Kidney (tissue), 13 donors: ENCODE measurements at regions not wholly inside any gene's neighbourhood (a gene's known extent, or its start where the extent isn't known, plus 50 kb on each side); places are given as distances from the start of the nearest gene placed in this dataset.

ENCODE experiments used
- DNase-seq, 5 donors: peaks; one replicate each; pipeline ENCODE4 v3.0.0-alpha.2; 2013 to 2020
- FAIRE-seq: peaks from 2 replicates; lab custom pipeline; 2012; peaks lifted over from hg19 to GRCh38; lab: Jason Lieb, UNC
- H3K27ac ChIP-seq, 2 donors: one replicate each; pipeline ENCODE4 v1.7.0; 2013; ENCODE audit warnings: low read depth in 2 of 2, low read length in 2 of 2, inconsistent platforms in 1 of 2
- H3K27me3 ChIP-seq: one replicate; pipeline ENCODE4 v1.7.1; 2013; ENCODE audit warnings: low read length, inconsistent platforms; ENCODE audit not compliant: control insufficient read depth, insufficient read depth
- H3K36me3 ChIP-seq, 3 donors: one replicate each; pipeline versions ENCODE4 v1.7.0 to v1.7.1; 2013; ENCODE audit warnings: low read length in 3 of 3, control low read depth in 1 of 3, inconsistent platforms in 1 of 3; ENCODE audit not compliant: insufficient read depth in 3 of 3, control insufficient read depth in 2 of 3
- H3K4me1 ChIP-seq, 3 donors: one replicate each; pipeline versions ENCODE4 v1.7.0 to v1.7.1; 2013; ENCODE audit warnings: low read length in 3 of 3, inconsistent platforms in 1 of 3, low read depth in 1 of 3; ENCODE audit not compliant: control insufficient read depth in 2 of 3, insufficient read depth in 2 of 3
- H3K4me3 ChIP-seq, 3 donors: one replicate each; pipeline versions ENCODE4 v1.7.0 to v1.8.1; 2013; ENCODE audit warnings: low read length in 3 of 3, control low read depth in 1 of 3, inconsistent platforms in 1 of 3
- H3K9ac ChIP-seq, 3 donors: one replicate each; pipeline versions ENCODE4 v1.7.0 to v1.7.1; 2013; ENCODE audit warnings: low read length in 3 of 3, control low read depth in 1 of 3, inconsistent platforms in 1 of 3
- H3K9me3 ChIP-seq, 3 donors: one replicate each; pipeline versions ENCODE4 v1.7.0 to v1.7.1; 2013; ENCODE audit warnings: low read length in 3 of 3, control low read depth in 1 of 3, inconsistent platforms in 1 of 3; ENCODE audit not compliant: control insufficient read depth in 2 of 3, insufficient read depth in 1 of 3
- intact Hi-C: fragments of 100-400 bp; cut with DNase I; formaldehyde crosslinking; loops from one replicate; pipeline ENCODE4 v1.11.1; 2022
- TF ChIP-seq, protein P1 (sequence below): IDR thresholded peaks from 3 replicates; pipeline ENCODE4 v1.5.1; 2012; ENCODE audit warnings: mild to moderate bottlenecking, moderate library complexity, borderline replicate concordance; ENCODE audit not compliant: insufficient read depth; ENCODE audit errors: extremely low read depth
- donor health status: control.
- donor health status: control.
- donor health status: control.
- donor health status: control.
- donor health status: control.
- donor health status: DM: yes; HTN: yes; CAD: no.
- donor health status: Normal renal cell carcinoma (clear cell type).

DNA sequence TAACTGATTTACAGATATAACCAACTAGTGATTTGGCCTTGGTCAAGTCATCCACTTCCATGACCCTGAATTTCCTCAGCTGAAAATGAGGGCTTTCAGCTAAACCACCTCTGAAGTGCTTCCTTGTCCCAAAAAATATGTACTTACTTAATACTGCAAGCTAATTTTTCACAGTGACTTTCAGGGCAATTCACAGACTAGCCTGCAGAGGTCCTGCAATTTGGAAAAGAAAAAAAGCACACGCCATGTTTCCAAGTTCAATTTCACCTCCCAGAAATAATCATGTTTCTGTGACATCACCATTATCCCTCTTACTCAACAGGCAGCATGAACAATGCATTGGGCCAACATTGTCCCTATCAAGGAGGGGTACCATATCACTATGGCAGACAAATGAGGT, 218.2 kb downstream of the SHOX2 start:
- Histone ChIP-seq H3K9ac (no peak overlapping the region), H3K27me3 (no peaks in the 10 kb centered on the region), H3K4me3 (no peak overlapping the region), H3K36me3 (no peaks in the 10 kb centered on the region), H3K4me1 (no peaks in the 10 kb centered on the region), H3K9me3 (no peaks in the 10 kb centered on the region), H3K27ac (no peak overlapping the region)
- DNase-seq (no peak), FAIRE-seq (no peak)
- TF ChIP-seq, protein P1, sequence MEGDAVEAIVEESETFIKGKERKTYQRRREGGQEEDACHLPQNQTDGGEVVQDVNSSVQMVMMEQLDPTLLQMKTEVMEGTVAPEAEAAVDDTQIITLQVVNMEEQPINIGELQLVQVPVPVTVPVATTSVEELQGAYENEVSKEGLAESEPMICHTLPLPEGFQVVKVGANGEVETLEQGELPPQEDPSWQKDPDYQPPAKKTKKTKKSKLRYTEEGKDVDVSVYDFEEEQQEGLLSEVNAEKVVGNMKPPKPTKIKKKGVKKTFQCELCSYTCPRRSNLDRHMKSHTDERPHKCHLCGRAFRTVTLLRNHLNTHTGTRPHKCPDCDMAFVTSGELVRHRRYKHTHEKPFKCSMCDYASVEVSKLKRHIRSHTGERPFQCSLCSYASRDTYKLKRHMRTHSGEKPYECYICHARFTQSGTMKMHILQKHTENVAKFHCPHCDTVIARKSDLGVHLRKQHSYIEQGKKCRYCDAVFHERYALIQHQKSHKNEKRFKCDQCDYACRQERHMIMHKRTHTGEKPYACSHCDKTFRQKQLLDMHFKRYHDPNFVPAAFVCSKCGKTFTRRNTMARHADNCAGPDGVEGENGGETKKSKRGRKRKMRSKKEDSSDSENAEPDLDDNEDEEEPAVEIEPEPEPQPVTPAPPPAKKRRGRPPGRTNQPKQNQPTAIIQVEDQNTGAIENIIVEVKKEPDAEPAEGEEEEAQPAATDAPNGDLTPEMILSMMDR, result no peak
- intact Hi-C loops, result no loop called here

DNA sequence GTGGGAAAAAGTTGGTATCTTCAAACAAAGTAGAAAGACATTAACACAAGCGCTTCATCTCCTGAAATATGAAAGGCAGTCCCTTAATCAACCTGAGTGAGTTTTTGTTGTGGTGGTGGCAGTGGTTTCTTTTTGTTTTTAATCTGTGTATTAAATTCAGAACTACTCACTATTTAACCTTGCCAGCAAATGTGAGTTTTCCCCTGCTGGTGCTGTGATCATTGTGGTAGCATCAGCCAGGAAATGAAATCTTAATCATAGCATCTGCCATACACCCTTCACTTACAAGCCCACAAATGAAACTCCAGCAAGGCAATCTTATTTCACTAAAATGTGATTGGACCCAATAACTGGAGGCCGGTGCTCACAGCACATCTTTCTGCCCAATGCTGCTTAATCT, 229.7 kb downstream of the SHOX2 start:
- H3K36me3 ChIP-seq, result no peaks in the 10 kb centered on the region
- FAIRE-seq, result no peak
- TF ChIP-seq, protein P1, result no peak
- no peaks in the 10 kb centered on the region for H3K27me3 ChIP-seq
- H3K4me3 ChIP-seq, result no peak overlapping the region
- DNase-seq, result no peak
- H3K4me1 ChIP-seq, result no peaks in the 10 kb centered on the region
- H3K9me3 ChIP-seq, result peaks cover 0 to 2% (median 0%) of the 10 kb centered on the region in 3 donors
- no peak overlapping the region for H3K9ac ChIP-seq
- intact Hi-C loops, result no loop called here
- H3K27ac ChIP-seq, result no peak overlapping the region

DNA sequence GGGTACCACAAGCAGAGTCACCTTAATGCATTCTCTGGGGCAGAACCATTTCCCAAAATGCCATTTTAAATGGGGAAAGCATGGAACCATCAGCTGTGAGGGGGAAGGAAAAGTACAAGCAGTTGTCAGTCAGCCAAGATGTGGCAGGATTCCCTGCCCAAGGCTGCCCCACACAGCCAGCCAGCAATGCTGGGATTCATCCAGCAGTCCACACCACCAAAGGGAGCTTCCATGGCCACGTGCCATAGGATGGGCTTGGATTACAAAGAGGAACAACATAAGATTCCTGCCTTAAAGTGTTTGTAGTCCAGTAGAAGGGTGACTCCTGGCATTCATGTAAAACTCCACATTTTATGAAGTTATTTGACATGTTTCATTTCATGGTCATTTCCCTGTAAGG, 233.3 kb downstream of the SHOX2 start:
- Histone ChIP-seq H3K36me3 (no peaks in the 10 kb centered on the region), H3K27ac (no peak overlapping the region), H3K9me3 (no peaks in the 10 kb centered on the region), H3K4me1 (no peaks in the 10 kb centered on the region), H3K4me3 (no peak overlapping the region), H3K27me3 (no peaks in the 10 kb centered on the region), H3K9ac (no peak overlapping the region)
- DNase-seq (no peak), FAIRE-seq (no peak)
- intact Hi-C loops, result no loop called here
- TF ChIP-seq, protein P1, result no peak

DNA sequence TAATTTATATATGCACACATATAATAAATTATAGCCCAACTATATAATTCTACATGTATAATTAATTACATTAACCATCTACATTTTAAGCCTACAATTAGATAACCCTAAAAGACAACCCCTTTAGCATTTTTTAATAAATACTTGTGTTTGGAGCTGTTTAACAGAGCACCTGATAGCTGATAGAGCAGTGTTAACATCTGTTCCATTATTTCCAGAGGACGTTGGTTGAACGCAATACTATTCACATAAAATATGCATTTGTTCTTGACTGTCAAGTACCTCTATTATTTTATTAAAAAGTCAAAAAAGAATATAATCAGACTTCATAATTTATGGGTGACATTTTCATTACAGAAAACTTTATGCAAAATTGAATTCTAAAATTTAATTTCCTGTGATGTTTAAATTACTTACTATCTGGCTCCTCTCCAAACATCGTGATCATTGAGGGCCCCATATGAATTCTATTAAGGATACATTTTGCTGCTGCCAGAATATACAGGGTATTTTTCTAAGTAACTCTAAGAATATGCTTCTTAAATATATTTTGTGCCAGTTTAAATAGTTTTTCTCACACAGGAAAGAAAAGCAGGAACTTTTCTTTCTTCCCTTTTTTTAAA, 234.3 kb downstream of the SHOX2 start:
- no peak overlapping the region for H3K9ac ChIP-seq
- no peaks in the 10 kb centered on the region for H3K9me3 ChIP-seq
- FAIRE-seq (no peak), DNase-seq (no peak)
- H3K36me3 ChIP-seq, result no peaks in the 10 kb centered on the region
- H3K4me3 ChIP-seq, result no peak overlapping the region
- TF ChIP-seq, protein P1, result no peak
- no peaks in the 10 kb centered on the region for H3K4me1 ChIP-seq
- H3K27me3 ChIP-seq, result no peaks in the 10 kb centered on the region
- intact Hi-C loops, result no loop called here
- no peak overlapping the region for H3K27ac ChIP-seq
